Body of pancreas (tissue), 4 donors: ENCODE measurements at regions not wholly inside any gene's neighbourhood (a gene's known extent, or its start where the extent isn't known, plus 50 kb on each side); places are given as distances from the start of the nearest gene placed in this dataset.

Experiments
- CTCF ChIP-seq, 7 experiments: fragments of 450-650 bp in 4 of 7; fragments of 200-600 bp in 3 of 7; sonication (generic) in 3 of 7; IDR thresholded peaks; one replicate each; pipeline ENCODE4 v1.5.1; 2016 to 2019; ENCODE audit warnings: antibody characterized with exemption in 7 of 7
- POLR2A ChIP-seq, 3 donors: fragments of 450-650 bp; IDR thresholded peaks; one replicate each; pipeline ENCODE4 v1.6.1; 2016; ENCODE audit warnings: antibody characterized with exemption in 3 of 3, mild to moderate bottlenecking in 2 of 3

- no peak for TF ChIP-seq POLR2A (IDR thresholded peaks at IDR 0.05)
- TF ChIP-seq CTCF (IDR thresholded peaks at IDR 0.05), result no peak
Measured at GRCh38 chr18:79600596-79600995, 79.0 kb upstream of the CTDP1 start.
